Endothelial cell of umbilical vein (primary cell): ENCODE measurements at regions not wholly inside any gene's neighbourhood (a gene's known extent, or its start where the extent isn't known, plus 50 kb on each side); places are given as distances from the start of the nearest gene placed in this dataset.

Source experiments
- BruUV-seq: library from RNA; stranded (reverse); fragments of 400-500 nt; replicated peaks from 2 replicates; lab custom pipeline; 2021; lab: Mats Ljungman, UMichigan
- CTCF ChIA-PET: fragments of 300-600, 350-600 bp; sonication (Branson Sonifier 250); formaldehyde crosslinking; loops from one replicate; lab custom pipeline; 2021; ENCODE audit warnings: antibody characterized with exemption, inconsistent platforms; lab: Charles Lee
- POLR2A ChIA-PET: fragments of 300-600, 350-600 bp; sonication (Branson Sonifier 250); formaldehyde crosslinking; loops from one replicate; lab custom pipeline; 2021; ENCODE audit warnings: antibody characterized with exemption, inconsistent platforms; lab: Charles Lee
- DNase-seq: peaks from one replicate; pipeline ENCODE4 v3.0.0-alpha.2; 2011; ENCODE audit warnings: low read depth, low spot score
- FAIRE-seq: peaks from 2 replicates; lab custom pipeline; 2011; peaks lifted over from hg19 to GRCh38; lab: Jason Lieb, UNC
- H2AFZ ChIP-seq: 2 replicates; pipeline ENCODE4 v1.6.0; 2012; ENCODE audit warnings: low read depth, low read length, control low read depth, inconsistent platforms
- H3K27ac ChIP-seq: 2 replicates; pipeline ENCODE4 v1.5.1; 2011; ENCODE audit warnings: low read depth, mild to moderate bottlenecking, control low read depth, low read length, moderate library complexity; ENCODE audit not compliant: insufficient read depth
- H3K27me3 ChIP-seq, 2 experiments: 2 replicates each; pipeline versions ENCODE4 v1.6.0 to v1.6.1; 2011; ENCODE audit warnings: low read length in 2 of 2, mixed read lengths in 1 of 2; ENCODE audit not compliant: control insufficient read depth in 2 of 2, insufficient read depth in 2 of 2
- H3K36me3 ChIP-seq, 2 experiments: 2 replicates in 1 of 2; 3 replicates in 1 of 2; pipeline ENCODE4 v1.5.1; 2011; ENCODE audit warnings: low read length in 2 of 2, mild to moderate bottlenecking in 1 of 2, moderate library complexity in 1 of 2; ENCODE audit not compliant: control insufficient read depth in 2 of 2, insufficient read depth in 2 of 2; ENCODE audit errors: extremely low read depth in 1 of 2
- H3K4me1 ChIP-seq: 3 replicates; pipeline ENCODE4 v1.5.1; 2011; ENCODE audit warnings: mild to moderate bottlenecking, low read length; ENCODE audit not compliant: control insufficient read depth, insufficient read depth; ENCODE audit errors: extremely low read depth
- H3K4me2 ChIP-seq: 2 replicates; pipeline ENCODE4 v1.6.1; 2011; ENCODE audit warnings: low read length, control low read depth, mixed read lengths; ENCODE audit not compliant: insufficient read depth
- H3K4me3 ChIP-seq, 3 experiments: fragments of 200-600 bp in 1 of 3; sonication (generic), shearing (Covaris generic) in 1 of 3; replicated peaks in 1 of 3; 2 replicates each; pipeline ENCODE4 v1.5.1; 2011 to 2016; ENCODE audit warnings: control low read depth in 3 of 3, low read length in 3 of 3, mild to moderate bottlenecking in 2 of 3, inconsistent platforms in 1 of 3, low read depth in 1 of 3, moderate library complexity in 1 of 3; ENCODE audit not compliant: insufficient read depth in 1 of 3
- H3K79me2 ChIP-seq: 2 replicates; pipeline ENCODE4 v1.6.0; 2012; ENCODE audit warnings: low read length, inconsistent platforms; ENCODE audit not compliant: control insufficient read depth, insufficient read depth
- H3K9ac ChIP-seq: replicated peaks from 2 replicates; pipeline ENCODE3; 2011; ENCODE audit warnings: low read length, control low read depth; ENCODE audit not compliant: insufficient read depth; ENCODE audit errors: extremely low read depth
- H3K9me1 ChIP-seq: replicated peaks from 3 replicates; pipeline ENCODE4 v1.6.0; 2011; ENCODE audit warnings: mild to moderate bottlenecking, low read length; ENCODE audit not compliant: control insufficient read depth, insufficient read depth; ENCODE audit errors: extremely low read depth
- H3K9me3 ChIP-seq: replicated peaks from 2 replicates; pipeline ENCODE4 v1.5.1; 2012; ENCODE audit warnings: low read length, inconsistent platforms; ENCODE audit not compliant: control insufficient read depth, insufficient read depth
- H4K20me1 ChIP-seq: replicated peaks from 2 replicates; pipeline ENCODE3; 2011; ENCODE audit warnings: mild to moderate bottlenecking, low read length; ENCODE audit not compliant: control insufficient read depth, insufficient read depth; ENCODE audit errors: extremely low read depth
- CTCF ChIP-seq, 2 donors: IDR thresholded peaks; 1 replicate in 1 of 2; 2 replicates in 1 of 2; pipeline ENCODE4 v1.5.1; 2011; ENCODE audit warnings: low read length in 2 of 2, mild to moderate bottlenecking in 2 of 2, moderate library complexity in 2 of 2, control low read depth in 1 of 2, inconsistent platforms in 1 of 2, low read depth in 1 of 2; ENCODE audit not compliant: insufficient read depth in 1 of 2; ENCODE audit errors: extremely low read depth in 1 of 2
- EZH2 ChIP-seq: IDR thresholded peaks from 2 replicates; pipeline ENCODE4 v1.6.1; 2012; ENCODE audit warnings: borderline replicate concordance, low read depth, mild to moderate bottlenecking, moderate library complexity, low read length, inconsistent platforms; ENCODE audit not compliant: severe bottlenecking
- FOS ChIP-seq: IDR thresholded peaks from 2 replicates; pipeline ENCODE4 v1.6.1; 2011; ENCODE audit warnings: mild to moderate bottlenecking, low read length, moderate library complexity, borderline replicate concordance; ENCODE audit not compliant: insufficient read depth
- GATA2 ChIP-seq: IDR thresholded peaks from 2 replicates; pipeline ENCODE4 v1.7.0; 2011; ENCODE audit warnings: low read depth, mild to moderate bottlenecking, moderate library complexity, mixed read lengths, low read length; ENCODE audit not compliant: insufficient read length, insufficient read depth
- JUN ChIP-seq: IDR thresholded peaks from 2 replicates; pipeline ENCODE4 v1.6.1; 2011; ENCODE audit warnings: borderline replicate concordance, low read depth; ENCODE audit not compliant: insufficient read length, insufficient read depth
- MAX ChIP-seq: IDR thresholded peaks from 2 replicates; pipeline ENCODE4 v1.6.1; 2011; ENCODE audit not compliant: insufficient read depth, insufficient read length
- MYC ChIP-seq: IDR thresholded peaks from one replicate; pipeline ENCODE4 v1.6.1; 2011; ENCODE audit warnings: mild to moderate bottlenecking, low read depth, low read length
- POLR2A ChIP-seq: IDR thresholded peaks from 2 replicates; pipeline ENCODE4 v1.6.1; 2012; ENCODE audit warnings: low read depth, mild to moderate bottlenecking, control low read depth, low read length
- POLR2AphosphoS5 ChIP-seq: IDR thresholded peaks from 2 replicates; pipeline ENCODE4 v1.6.1; 2012; ENCODE audit warnings: low read depth, mild to moderate bottlenecking, control low read depth, low read length, moderate library complexity; ENCODE audit not compliant: insufficient read depth
- dilution Hi-C: fragments of 300-500 bp; cut with MboI; formaldehyde crosslinking; loops from one replicate; pipeline ENCODE4 v1.15.0; 2019; ENCODE audit warnings: low sequenced_read_pairs; ENCODE audit not compliant: extremely low pct_ligation_motif_present
- intact Hi-C: fragments of 100-400 bp; cut with micrococcal nuclease; formaldehyde crosslinking; loops from one replicate; pipeline ENCODE4 v1.10.0; 2022

- no peak overlapping the region for H3K9ac ChIP-seq
- H3K4me2 ChIP-seq, result no peak overlapping the region
- TF ChIP-seq CTCF (IDR thresholded peaks at IDR 0.05; ENCODE audit: extremely low read depth in 1 of 2, insufficient read depth in 1 of 2, low read depth in 1 of 2, low read length in 2 of 2) (no peak), JUN (no peak), EZH2 (no peak), POLR2AphosphoS5 (no peak), MYC (no peak), GATA2 (no peak), POLR2A (no peak), FOS (no peak), MAX (no peak)
- ChIA-PET CTCF (interaction anchor here (0.6 kb wide), 1 partner anchor 358 kb away, joined by 4 read pairs; no protein-coding TSS in a partner anchor), POLR2A (no interaction called here)
- dilution Hi-C loops, result no loop called here
- no TSS peak for BruUV-seq
- no peaks in the 10 kb centered on the region for H4K20me1 ChIP-seq
- no peaks in the 10 kb centered on the region for H3K4me1 ChIP-seq
- H3K79me2 ChIP-seq, result no peaks in the 10 kb centered on the region
- H3K9me1 ChIP-seq, result no peaks in the 10 kb centered on the region
- no peak for DNase-seq
- no peak overlapping the region for H3K27ac ChIP-seq
- no peaks in the 10 kb centered on the region for H3K36me3 ChIP-seq
- FAIRE-seq, result no peak
- no peak overlapping the region for H3K4me3 ChIP-seq
- H2AFZ ChIP-seq, result no peak overlapping the region
- no peaks in the 10 kb centered on the region for H3K27me3 ChIP-seq
- H3K9me3 ChIP-seq, result no peaks in the 10 kb centered on the region
- intact Hi-C loops, result no loop called here
These were observed 321.2 kb downstream of the CHRM3 start for GRCh38 chr1:239707615-239708014.
